Adrenal gland (tissue), 5 donors: ENCODE measurements at regions not wholly inside any gene's neighbourhood (a gene's known extent, or its start where the extent isn't known, plus 50 kb on each side); places are given as distances from the start of the nearest gene placed in this dataset.

ENCODE experiments used
- CTCF ChIP-seq, 6 experiments: fragments of 450-650 bp in 4 of 6; fragments of 200-600 bp in 2 of 6; sonication (generic) in 1 of 6; IDR thresholded peaks; 1 replicate in 5 of 6; 2 replicates in 1 of 6; pipeline versions ENCODE4 v1.5.1 to v1.8.0; 2016 to 2021; ENCODE audit warnings: antibody characterized with exemption in 6 of 6, mild to moderate bottlenecking in 2 of 6, moderate library complexity in 1 of 6
- POLR2A ChIP-seq, 2 donors: fragments of 450-650 bp; IDR thresholded peaks; one replicate each; pipeline ENCODE4 v1.6.1; 2017; ENCODE audit warnings: antibody characterized with exemption in 2 of 2, mild to moderate bottlenecking in 2 of 2, moderate library complexity in 1 of 2
- donor health status: DM: no; HTN: no; CAD: no.

- TF ChIP-seq CTCF (IDR thresholded peaks at IDR 0.05) (no peak), POLR2A (IDR thresholded peaks at IDR 0.05) (no peak)
These were observed 80.6 kb upstream of the SMIM23 start for GRCh38 chr5:171705036-171705435.
